Right lobe of liver (tissue), 4 donors: ENCODE measurements at regions not wholly inside any gene's neighbourhood (a gene's known extent, or its start where the extent isn't known, plus 50 kb on each side); places are given as distances from the start of the nearest gene placed in this dataset.

Experiments
- CTCF ChIP-seq, 4 donors: fragments of 200-600 bp in 3 of 4; fragments of 450-650 bp in 1 of 4; IDR thresholded peaks; one replicate each; pipeline versions ENCODE4 v1.5.1 to v1.8.0; 2016 to 2022; ENCODE audit warnings: antibody characterized with exemption in 4 of 4, mild to moderate bottlenecking in 2 of 4
- POLR2A ChIP-seq: fragments of 450-650 bp; IDR thresholded peaks from one replicate; pipeline ENCODE4 v1.6.1; 2017; ENCODE audit warnings: antibody characterized with exemption, mild to moderate bottlenecking
- donor health status: DM: no; HTN: no; CAD: no.
- donor health status: DM: no; HTN: no; CAD: no.
- donor health status: DM: no; HTN: yes; CAD: no.

DNA sequence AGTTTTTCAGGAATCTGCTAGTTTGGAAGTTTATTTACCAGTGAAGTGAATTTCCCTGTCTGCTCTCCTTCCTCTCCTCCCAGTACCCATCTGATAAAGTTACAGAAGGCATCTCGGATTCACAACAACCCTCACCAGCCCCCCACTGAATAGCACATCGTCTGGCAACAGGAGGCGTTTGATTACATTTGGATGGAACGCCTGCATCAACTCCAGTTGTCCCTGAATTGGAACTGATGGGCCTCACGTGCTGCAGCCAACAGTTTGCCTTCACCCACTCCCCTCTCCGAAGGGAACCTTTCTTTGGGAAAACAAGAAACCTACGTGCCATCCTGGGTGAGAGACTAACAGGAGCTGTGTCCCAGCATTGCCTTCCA is 59.5 kb upstream of the BCL6 start:
- TF ChIP-seq CTCF (IDR thresholded peaks at IDR 0.05) (no peak), POLR2A (no peak)
